HG02798 (cell line): ENCODE measurements at regions not wholly inside any gene's neighbourhood (a gene's known extent, or its start where the extent isn't known, plus 50 kb on each side); places are given as distances from the start of the nearest gene placed in this dataset.

ENCODE experiments used
- ATAC-seq: cut with Tn5 transposase; IDR thresholded peaks from one replicate; pipeline ENCODE4 v1.9.1; 2021; ENCODE audit warnings: mild to moderate bottlenecking; ENCODE audit not compliant: unreplicated experiment, poor library complexity

DNA sequence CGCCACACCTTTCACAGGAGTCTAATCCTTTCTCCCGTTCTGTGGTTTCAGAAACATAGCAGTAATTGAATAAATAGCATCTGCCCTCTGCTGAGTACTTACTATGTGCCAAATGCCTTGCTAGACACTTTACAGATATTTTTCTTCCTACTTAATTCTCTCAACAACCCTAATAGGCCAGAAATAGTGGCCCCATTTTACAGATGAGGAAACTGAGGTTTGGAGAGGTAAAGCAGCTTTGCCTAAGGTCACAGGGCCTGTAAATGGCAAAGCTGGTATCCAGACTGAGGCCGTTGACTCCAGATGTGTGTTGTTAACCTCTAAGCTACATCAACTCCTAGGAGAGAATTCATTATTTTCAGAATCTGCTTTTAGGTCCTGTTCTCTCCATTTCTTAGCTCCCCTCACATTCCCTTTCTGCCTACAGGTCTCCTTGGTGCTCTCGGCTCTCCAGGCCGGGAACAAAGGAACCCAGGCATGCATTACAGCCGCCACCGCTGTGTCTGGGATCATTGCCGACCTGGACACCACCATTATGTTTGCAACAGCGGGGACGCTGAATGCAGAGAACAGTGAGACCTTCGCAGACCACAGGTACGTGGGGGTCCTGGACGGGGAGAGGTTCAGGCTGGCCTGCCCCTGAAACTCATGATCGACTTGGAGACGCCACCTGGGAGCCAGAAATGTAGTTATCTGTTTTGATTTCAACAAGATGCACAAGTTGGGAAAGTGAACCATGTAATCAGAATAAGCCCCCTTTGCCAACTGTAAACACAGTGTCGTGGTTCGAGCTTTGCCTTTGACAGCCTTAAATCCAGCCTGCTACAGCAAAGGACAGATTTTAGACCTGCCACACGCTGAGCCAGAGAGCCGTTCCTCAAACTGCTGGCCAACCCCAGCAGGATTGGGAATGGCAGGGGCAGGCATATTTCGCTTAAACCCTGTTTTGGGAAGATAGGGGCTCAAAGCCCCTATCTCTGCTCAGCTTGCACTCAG is 246.5 kb upstream of the TPM1 start:
- no peak for ATAC-seq

DNA sequence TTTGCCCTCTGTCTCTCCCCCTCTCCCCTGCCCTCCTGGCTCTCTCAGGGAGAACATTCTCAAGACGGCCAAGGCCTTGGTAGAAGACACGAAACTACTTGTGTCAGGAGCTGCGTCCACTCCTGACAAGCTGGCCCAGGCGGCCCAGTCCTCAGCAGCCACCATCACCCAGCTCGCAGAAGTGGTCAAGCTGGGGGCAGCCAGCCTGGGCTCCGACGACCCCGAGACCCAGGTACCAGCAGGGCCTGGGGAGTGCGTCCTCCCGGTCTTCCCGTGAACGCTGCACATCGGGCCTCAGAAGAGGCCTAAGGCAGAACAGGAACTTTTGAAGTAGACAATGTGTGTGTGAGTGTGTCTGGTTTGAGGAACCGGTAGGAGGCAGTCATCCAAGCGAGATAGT is 245.4 kb upstream of the TPM1 start:
- no peak for ATAC-seq

DNA sequence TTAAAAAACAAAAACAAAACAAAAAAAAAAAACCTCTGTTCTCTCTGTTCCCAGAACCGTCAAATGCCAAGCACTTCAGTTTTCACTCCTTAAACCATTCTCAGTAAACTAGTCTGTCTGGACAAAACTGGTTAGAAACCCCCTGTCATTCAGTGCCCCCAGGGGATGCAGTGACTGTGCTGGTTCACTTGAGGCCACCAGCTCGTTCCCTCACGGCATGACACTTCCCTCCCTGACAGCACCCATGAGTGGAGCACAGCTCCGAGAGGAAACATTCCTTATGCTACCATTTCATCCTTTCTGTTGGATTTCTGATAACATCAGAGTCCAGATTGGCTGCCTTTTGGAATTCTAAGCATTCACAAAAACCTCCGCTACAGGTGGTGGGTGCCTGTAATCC is 244.0 kb upstream of the TPM1 start:
- no peak for ATAC-seq

DNA sequence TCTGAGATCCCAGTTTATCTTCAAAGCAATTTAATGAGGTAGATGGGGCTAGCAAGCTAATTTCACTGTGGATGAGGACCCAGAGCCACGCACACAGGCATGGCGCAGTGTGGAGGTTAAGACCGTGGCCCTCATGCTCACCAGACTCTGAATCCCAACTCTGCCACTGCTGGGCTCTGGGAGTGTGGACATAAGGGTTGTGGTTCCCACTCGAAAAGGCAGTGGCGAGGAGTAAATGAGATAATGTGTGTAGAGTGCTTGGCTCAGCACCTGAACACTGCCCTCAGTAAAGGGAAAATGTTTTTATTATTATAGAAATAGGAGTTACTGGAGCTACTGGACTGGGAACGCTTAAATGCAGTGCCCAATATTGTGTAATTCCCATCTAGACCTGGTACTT is 243.5 kb upstream of the TPM1 start:
- no peak for ATAC-seq

DNA sequence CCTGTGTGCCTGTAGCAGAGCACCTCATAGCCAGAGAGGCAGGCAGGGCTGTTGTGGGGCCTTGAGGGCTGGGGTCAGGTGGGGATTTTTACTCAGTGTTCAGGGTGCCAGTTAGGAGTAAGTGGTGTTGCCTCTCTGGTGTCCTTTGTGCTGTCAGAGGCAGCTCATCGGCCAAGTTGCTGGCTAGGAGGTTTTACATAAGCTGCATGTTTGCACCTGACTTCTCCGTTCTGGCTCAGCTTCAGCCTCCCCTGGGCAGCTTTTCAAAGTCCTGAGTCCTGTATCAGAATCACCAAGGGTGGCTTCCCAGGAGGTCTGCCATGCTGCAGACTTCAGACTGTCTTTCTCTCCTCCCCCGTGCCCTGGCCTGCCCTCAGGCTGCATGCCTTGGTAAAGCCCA is 242.6 kb upstream of the TPM1 start:
- no peak for ATAC-seq

DNA sequence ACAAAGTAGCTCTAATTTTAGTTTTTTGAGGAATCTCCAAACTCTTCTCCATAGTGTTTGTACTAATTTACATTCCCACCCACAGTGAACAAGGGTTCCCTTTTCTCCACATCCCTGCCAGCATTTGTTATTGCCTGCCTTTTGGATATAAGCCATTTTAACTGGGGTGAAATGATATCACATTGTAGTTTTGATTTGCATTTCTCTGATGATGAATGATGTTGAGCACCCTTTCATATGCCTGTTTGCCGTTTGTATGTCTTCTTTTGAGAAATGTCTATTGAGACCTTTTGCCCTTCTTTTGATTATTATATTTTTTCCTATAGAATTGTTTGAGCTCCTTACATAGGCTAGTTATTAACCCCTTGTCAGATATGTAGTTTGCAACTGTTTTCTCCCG is 239.9 kb upstream of the TPM1 start:
- no peak for ATAC-seq

DNA sequence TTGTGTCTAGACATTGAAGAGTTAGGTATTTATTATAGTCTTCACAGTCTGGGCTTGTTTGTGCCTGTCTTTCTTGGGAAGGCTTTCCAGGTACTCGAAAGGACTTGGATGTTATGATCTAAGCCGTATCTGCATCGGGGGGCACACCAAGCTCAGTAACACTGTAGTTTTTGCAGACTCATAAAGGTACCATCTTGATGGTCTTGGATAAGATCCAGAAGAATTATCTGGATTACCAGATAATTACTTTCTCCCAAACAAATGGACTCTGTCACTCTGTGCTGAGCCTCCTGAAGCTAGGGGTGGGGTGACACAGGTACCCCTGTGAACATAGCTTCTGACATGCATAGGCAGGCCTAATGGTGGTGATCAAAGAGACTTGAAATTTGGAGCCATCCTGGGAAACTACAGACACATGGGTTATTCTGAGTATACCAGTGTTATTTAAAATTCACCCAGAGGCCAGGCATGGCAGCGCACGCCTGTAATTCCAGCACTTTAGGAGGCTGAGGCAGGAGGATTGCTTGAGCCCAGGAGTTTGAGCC is 238.6 kb upstream of the TPM1 start:
- ATAC-seq = no peak

DNA sequence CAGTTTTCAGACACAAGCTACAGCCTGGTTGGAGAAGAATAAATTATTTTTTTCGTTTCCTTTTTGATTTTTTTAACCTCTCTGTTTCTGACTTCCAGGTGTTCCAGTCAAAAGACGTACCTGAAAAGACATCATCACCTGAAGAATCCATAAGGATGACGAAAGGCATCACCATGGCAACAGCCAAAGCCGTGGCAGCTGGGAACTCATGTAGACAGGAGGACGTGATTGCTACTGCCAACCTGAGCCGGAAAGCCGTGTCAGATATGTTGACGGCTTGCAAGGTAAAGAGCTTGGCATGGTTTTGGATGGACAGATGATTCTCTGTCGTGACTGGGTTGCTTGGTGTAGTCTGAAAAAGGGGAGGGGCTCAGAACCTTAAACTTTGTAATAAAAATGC is 237.0 kb upstream of the TPM1 start:
- ATAC-seq = no peak

DNA sequence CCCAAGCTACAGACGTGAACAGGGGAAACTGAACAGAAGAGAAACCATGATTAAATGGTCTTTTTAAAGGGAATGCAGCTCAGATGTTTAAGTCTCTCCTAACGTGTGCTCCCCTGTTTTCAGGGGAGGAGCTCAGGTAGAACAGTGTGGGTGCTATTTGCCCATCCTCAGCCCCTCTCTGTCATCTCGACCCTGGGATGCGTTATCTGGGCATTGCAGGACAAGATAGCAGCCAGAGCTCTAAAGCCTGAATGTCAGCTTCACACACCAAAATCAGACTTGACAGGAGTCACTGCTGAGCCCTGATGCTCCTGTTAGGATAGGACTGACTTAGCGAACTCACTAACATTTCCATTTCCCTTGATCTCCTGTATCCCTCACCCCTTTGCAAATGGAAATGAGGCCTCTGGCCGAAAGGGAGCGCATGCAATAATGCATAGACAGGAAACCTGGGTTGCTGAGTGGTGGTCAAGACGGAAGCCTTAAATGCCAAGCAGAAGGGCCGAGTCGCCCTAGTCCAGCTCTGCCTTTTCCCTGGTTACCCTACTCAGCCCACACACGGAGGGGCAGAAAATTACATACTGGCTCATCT is 234.9 kb upstream of the TPM1 start:
- no peak for ATAC-seq

DNA sequence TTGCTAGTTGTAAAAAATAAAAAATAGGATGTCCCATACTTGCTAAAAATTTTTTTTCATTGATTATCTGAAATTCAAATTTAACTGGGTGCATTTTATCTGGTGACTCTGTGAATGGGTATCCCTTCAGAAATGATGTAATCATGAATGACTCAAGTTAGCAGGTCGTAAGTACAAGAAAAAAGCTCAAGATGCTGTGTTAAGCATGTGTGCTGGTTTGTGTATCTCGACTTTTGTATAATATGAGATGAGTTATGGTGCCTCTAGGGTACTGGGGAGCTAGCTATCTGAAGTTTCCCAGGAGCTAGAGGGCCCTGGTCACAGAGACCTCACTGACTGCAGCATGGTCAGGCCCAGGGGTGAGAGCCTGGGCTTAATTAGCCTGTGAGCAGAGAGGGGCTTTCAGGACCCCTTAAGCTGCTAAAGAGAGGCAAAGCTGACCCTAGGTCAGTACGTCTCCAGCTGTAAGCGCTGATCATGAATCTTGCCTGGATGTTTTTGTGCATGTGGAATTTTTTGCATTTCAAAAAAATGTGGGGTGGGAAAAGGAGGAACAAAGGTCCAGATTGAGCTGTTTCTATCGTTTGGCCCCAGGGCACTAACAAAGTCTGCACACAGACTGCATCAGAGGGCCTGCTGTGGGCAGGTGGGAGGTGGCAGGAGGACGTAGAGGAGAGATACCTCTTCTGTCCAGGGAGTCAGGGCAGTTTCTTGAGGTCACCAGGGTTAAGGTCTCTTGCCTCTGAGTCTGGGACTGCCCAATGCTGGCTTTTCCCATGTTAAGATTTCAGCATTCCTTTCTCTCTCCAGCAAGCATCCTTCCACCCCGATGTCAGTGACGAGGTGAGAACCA is 233.2 kb upstream of the TPM1 start:
- no peak for ATAC-seq

DNA sequence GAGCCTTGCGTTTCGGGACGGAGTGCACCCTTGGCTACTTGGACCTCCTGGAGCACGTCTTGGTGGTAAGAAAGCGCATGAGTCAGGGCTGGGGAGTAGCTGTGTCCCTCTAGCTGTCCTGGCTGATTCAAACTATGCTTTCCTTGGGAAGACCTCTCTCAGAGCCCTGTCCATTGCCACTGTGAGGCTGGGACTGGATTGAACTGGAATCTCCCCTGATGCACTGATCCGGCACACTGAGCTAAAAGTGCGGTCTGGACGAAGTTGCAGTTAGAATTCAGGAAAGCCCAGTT is 232.6 kb upstream of the TPM1 start:
- ATAC-seq = no peak

DNA sequence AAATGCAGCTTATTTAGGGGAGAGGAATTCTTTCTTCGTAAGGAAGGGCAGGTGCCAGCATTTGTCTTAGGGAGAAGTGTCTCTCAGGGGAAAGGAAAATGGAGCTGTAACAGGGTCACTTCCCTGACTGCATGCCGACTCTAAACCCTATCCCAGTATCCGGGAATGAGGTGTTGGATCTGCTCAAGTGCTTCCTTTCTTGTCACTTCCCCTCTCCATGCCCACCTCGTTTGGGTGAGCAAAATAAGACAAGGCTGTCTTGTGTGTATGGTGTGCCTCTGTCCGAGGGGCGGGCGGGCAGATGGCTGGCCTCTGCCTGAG is 230.1 kb upstream of the TPM1 start:
- ATAC-seq = no peak

DNA sequence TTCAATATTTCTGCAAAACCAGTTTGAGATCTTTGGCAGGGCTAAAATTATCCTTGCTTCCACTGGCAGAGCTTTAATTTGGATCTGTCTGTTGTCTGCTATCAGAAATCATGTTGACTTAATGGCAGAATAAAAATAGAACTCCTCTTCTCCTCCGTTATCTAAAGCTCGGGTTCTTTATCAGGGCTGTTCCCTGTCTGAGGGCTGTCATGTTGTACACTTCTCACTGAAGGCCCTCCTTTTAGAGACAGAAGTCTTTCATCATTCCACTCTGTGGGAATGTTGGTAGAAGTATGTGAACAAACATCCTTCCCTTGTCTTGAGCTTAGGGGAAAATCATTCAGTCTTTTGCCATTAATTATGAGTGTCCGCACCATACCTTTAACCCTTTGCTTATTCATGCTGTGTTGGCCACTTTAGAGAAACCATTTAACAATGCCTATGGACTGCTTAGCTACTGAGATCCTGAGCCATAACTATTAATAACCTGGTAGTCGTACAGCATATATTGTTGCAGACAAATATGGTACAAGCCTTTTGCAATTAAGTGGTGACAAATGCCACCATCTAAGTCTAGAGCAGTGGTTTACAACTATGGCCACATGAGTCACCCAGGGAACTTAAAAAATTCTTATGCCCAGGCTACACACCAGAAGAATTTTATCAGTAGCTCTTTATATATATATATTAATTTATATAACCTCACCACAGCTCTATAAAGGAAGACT is 226.0 kb upstream of the TPM1 start:
- no peak for ATAC-seq

DNA sequence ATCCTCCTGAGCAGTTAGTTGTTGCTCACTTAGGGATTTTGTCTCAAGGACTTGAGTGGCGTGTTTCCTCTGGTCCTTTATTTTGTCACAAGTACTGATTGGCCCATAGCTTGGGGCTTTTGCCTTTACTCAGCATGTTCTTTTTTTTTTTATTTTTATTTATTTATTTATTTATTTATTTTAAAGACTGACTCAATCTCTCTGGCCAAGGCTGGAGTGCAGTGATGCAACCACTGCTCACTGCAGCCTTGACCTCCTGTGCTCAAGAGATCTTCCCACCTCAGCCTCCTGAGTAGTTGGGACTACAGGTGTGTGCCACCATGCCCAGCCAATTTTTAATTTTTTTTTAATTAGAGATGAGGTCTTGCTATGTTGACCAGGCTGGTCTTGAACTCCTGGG is 223.9 kb upstream of the TPM1 start:
- ATAC-seq = no peak

DNA sequence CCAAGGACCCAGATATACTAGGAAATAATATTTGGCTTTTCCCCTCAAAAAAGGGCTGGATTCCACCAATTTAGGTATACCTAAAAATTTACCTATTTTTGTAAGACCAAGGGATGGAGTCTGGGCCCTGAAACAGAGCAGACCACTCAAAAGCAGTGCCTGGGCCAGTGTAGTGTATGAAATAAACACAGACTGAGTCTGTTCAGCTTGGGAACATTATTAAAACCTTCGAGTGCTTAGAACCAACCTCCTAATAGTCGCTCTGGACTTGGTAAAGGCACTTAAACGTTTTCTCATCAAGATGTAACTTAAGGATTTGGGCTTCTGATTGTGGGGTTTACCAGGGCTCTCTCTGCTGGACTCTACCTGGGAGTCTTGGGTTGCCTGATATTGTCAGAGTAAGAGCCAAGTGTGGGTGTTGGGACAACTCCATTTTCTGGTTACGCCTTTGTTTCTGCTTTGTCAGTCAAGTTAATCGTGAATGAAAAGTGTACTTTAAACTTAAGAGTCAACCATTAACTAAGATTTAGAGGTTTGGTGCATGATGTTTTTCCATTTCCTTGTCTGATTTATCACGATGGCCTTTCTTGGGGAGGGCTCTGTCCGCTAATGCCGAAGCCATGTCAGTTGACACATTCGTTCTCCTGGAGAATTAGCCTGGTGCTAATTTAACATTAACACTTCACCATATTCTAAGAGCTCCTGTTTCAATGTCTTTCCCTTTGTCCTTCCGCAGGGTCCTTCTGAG is 221.0 kb upstream of the TPM1 start:
- ATAC-seq = no peak

DNA sequence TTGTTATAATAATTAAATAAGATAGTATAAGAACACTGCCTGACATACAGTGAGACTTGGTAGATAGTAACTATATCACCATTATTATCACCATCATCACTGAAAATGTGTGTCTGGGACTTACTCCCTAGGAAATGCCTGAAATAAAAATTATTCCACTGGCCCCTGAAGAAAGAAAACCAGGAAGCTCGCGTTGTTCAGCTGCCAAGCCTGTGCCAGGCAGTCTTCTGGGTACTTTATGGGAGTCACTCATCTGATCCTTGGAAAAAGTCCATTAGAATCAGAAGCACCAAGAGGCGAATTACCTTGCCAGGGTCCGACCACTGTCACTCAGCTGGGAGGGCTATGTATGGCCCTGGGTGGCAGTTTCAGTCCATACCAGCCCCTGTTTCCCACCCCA is 220.3 kb upstream of the TPM1 start:
- no peak for ATAC-seq

DNA sequence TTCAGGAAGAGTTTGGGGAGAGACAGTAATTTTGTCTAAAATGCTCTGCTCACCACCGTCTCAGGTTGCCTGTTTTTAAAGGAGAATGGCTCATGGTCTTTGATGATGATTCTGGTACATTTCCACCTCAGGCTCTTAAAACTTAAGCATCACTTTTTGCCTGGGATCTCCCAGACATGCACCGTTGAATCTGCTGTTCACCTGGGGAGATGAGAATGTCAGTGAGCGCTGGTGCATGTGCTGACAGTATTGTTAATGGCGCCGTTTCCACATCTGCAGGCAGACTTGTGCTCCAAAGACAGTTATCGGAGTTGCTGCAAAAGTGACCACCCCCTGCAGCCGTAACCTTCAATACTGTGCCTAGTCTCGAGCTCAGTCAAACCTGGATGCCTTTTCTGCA is 219.0 kb upstream of the TPM1 start:
- ATAC-seq = no peak

DNA sequence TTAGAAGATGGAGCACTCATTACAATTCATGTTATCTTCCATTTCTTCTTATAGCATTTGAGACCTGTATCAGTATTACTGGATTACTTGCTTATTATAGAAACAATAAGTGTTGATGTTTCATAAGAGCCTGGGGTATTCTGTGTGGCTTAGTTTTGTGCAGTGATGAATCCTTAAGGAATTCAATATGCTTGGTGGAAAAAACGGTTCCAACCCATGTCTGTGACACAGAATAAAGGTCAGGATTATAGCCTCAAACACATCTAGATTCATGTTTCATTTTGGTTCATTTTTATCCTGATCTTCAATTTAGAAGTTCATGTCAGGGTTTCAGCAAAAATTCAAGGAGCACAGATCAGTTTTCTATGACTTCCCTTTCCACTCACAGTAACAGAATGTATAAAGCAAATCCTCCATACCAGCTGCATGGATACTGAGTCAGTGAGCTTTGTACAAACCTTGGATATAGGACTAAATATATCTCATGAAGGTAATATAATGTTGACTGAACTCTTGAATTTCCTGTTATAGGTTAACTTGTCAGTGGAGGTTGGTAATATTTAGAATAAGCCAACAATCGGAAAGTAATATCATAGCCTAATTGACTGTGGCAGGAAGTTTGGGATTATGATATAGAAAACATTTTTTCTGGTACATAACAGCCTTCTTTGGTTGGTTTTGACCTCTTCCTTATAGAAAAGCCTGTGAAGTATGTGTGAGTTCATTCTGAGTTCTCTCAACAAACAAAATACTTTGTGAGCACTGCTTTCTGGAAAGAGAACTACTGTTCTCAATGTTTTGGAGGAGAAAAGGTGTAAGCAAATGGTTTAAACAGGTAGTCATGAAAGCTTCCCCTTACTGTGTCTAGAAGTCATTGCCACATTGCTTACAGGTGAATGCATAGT is 218.2 kb upstream of the TPM1 start:
- no peak for ATAC-seq

DNA sequence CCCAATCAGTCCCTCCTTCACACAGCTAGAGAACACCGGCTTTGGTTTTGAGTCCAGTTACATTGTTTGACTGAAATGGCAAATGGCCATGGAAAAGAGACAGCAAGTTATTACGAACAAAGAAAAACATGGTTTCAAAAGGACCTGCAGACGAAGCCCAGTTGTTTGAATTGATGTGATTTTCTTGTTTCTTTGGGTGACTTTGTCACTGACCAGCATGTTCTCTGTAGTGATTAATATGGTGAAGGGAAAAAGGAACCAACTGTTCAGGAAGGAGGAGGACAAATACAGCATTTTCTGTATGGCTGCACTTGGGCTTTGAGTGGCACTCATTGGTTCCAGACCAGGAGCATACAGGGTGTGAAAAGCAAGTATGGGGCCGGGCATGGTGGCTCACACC is 217.4 kb upstream of the TPM1 start:
- no peak for ATAC-seq
